ENCODE measurements at regions not wholly inside any gene's neighbourhood (a gene's known extent, or its start where the extent isn't known, plus 50 kb on each side); places are given as distances from the start of the nearest gene placed in this dataset.

GRCh38 chr11:43214471-43214870 is 97.3 kb upstream of the API5 start:
- no peak overlapping the region for H3K4me2 ChIP-seq (ENCODE audit: low read length)
- H3K36me3 ChIP-seq (replicated peaks; ENCODE audit: low read depth, low read length): no peaks in the 10 kb centered on the region

GRCh38 chr11:43217849-43218248 is 93.9 kb upstream of the API5 start:
- Histone ChIP-seq H3K27me3 (ENCODE audit: low read depth, low read length) (no peaks in the 10 kb centered on the region), H3K27ac (ENCODE audit: low read length) (no peak overlapping the region), H3K79me2 (ENCODE audit: low read length) (no peaks in the 10 kb centered on the region), H3K4me2 (ENCODE audit: low read length) (no peak overlapping the region), H3K9me3 (ENCODE audit: insufficient read depth, low read length) (0 out of 2 replicates have a peak, but pooled peaks cover 3% of the 10 kb centered on the region), H3K4me1 (ENCODE audit: low read length) (no peaks in the 10 kb centered on the region), H3K9ac (ENCODE audit: low read length) (no peak overlapping the region), H3K4me3 (ENCODE audit: low read length) (no peak overlapping the region), H3K36me3 (replicated peaks; ENCODE audit: low read depth, low read length) (no peaks in the 10 kb centered on the region), H2AFZ (ENCODE audit: low read depth, low read length) (no peak overlapping the region), H4K20me1 (ENCODE audit: insufficient read depth, low read length) (no peaks in the 10 kb centered on the region)
- TF ChIP-seq EZH2phosphoT487 (IDR thresholded peaks at IDR 0.05; ENCODE audit: low read depth) (no peak), CTCF (IDR thresholded peaks at IDR 0.05; ENCODE audit: low read depth, low read length) (no peak)

More at GRCh38 chr11:43214471-43214870, 97.3 kb upstream of the API5 start:
- Histone ChIP-seq H4K20me1 (ENCODE audit: insufficient read depth, low read length) (no peaks in the 10 kb centered on the region), H3K4me3 (ENCODE audit: low read length) (no peak overlapping the region), H3K27ac (ENCODE audit: low read length) (no peak overlapping the region), H3K4me1 (ENCODE audit: low read length) (no peaks in the 10 kb centered on the region), H3K9ac (ENCODE audit: low read length) (no peak overlapping the region), H3K79me2 (ENCODE audit: low read length) (no peaks in the 10 kb centered on the region), H3K27me3 (ENCODE audit: low read depth, low read length) (no peaks in the 10 kb centered on the region), H3K9me3 (ENCODE audit: insufficient read depth, low read length) (0 out of 2 replicates have a peak, but pooled peaks cover 2% of the 10 kb centered on the region), H2AFZ (ENCODE audit: low read depth, low read length) (no peak overlapping the region)
- TF ChIP-seq CTCF (IDR thresholded peaks at IDR 0.05; ENCODE audit: low read depth, low read length) (no peak), EZH2phosphoT487 (IDR thresholded peaks at IDR 0.05; ENCODE audit: low read depth) (no peak)

- Histone ChIP-seq H4K20me1 (ENCODE audit: insufficient read depth, low read length) (no peaks in the 10 kb centered on the region), H2AFZ (ENCODE audit: low read depth, low read length) (no peak overlapping the region)
- TF ChIP-seq CTCF (IDR thresholded peaks at IDR 0.05; ENCODE audit: low read depth, low read length) (no peak), EZH2phosphoT487 (IDR thresholded peaks at IDR 0.05; ENCODE audit: low read depth) (no peak)
Observed at GRCh38 chr11:43222215-43222614, 89.6 kb upstream of the API5 start.

GRCh38 chr11:43223026-43223425 is 88.8 kb upstream of the API5 start:
- Histone ChIP-seq H3K27ac (ENCODE audit: low read length) (no peak overlapping the region), H3K4me2 (ENCODE audit: low read length) (no peak overlapping the region), H4K20me1 (ENCODE audit: insufficient read depth, low read length) (no peaks in the 10 kb centered on the region), H3K36me3 (replicated peaks; ENCODE audit: low read depth, low read length) (no peaks in the 10 kb centered on the region), H2AFZ (ENCODE audit: low read depth, low read length) (no peak overlapping the region), H3K9ac (ENCODE audit: low read length) (no peak overlapping the region), H3K27me3 (ENCODE audit: low read depth, low read length) (no peaks in the 10 kb centered on the region), H3K9me3 (ENCODE audit: insufficient read depth, low read length) (0 out of 2 replicates have a peak, but pooled peaks cover 3% of the 10 kb centered on the region), H3K4me1 (ENCODE audit: low read length) (no peaks in the 10 kb centered on the region), H3K79me2 (ENCODE audit: low read length) (no peaks in the 10 kb centered on the region), H3K4me3 (ENCODE audit: low read length) (no peak overlapping the region)
- TF ChIP-seq EZH2phosphoT487 (IDR thresholded peaks at IDR 0.05; ENCODE audit: low read depth) (no peak), CTCF (IDR thresholded peaks at IDR 0.05; ENCODE audit: low read depth, low read length) (no peak)

More at GRCh38 chr11:43222215-43222614, 89.6 kb upstream of the API5 start:
- no peak overlapping the region for H3K4me3 ChIP-seq (ENCODE audit: low read length)
- no peaks in the 10 kb centered on the region for H3K4me1 ChIP-seq (ENCODE audit: low read length)
- no peaks in the 10 kb centered on the region for H3K27me3 ChIP-seq (ENCODE audit: low read depth, low read length)
- 0 out of 2 replicates have a peak, but pooled peaks cover 3% of the 10 kb centered on the region for H3K9me3 ChIP-seq (ENCODE audit: insufficient read depth, low read length)
- H3K27ac ChIP-seq (ENCODE audit: low read length): no peak overlapping the region
- H3K36me3 ChIP-seq (replicated peaks; ENCODE audit: low read depth, low read length): no peaks in the 10 kb centered on the region
- H3K9ac ChIP-seq (ENCODE audit: low read length): no peak overlapping the region
- no peak overlapping the region for H3K4me2 ChIP-seq (ENCODE audit: low read length)
- no peaks in the 10 kb centered on the region for H3K79me2 ChIP-seq (ENCODE audit: low read length)

Data from OCI-LY3 (cell line).